ENCODE measurements at regions not wholly inside any gene's neighbourhood (a gene's known extent, or its start where the extent isn't known, plus 50 kb on each side); places are given as distances from the start of the nearest gene placed in this dataset.
A peak's percentile ranks its signal among the peaks of the same experiment; 100 is the strongest.

DNA sequence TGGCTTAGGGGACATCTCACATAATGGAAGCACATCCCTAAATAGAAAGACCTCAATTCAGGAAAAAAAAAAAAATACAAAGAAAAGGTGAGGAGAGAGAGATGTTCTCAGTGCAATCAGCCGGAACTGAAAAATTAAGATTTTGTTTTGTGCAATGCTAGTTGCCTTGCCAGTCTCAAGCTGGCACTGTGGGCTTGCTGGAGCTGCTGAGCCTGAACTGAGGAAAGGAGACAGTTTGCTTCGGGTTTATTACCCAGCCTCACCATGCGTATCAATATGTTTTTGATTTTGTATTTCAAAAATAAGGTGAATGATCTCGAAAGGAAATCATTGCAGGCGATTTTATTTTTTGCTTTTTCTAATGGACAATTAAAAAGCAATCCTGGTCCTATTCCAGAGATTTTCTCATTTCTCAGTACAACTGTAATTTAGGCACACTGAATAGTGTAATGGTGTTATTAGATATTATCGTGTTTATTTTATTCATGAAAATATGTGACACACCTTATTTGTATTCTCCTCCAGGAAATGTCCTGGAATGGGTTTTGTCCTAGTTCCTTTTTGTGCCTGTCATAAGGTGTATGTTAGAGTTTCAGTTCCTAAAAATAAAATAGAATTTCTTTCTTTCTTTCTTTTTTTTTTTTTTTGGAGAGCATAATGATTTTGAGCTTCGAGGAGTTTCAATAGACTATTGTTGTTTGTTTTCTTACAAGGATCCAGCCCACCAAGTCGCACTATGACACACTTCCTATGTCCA is 72.8 kb upstream of the ZEB2 start:
- Mint-ChIP-seq H3K9me3 (no peaks in the 10 kb centered on the region), H3K36me3 (ENCODE audit: insufficient read depth) (no peaks in the 10 kb centered on the region), H3K4me3 (no peak overlapping the region), H3K4me1 (ENCODE audit: low read depth) (peaks cover 8% of the 10 kb centered on the region), H3K27me3 (ENCODE audit: low read depth) (peaks cover under 1% of the 10 kb centered on the region)
- ATAC-seq (no peak), DNase-seq (no peak)

DNA sequence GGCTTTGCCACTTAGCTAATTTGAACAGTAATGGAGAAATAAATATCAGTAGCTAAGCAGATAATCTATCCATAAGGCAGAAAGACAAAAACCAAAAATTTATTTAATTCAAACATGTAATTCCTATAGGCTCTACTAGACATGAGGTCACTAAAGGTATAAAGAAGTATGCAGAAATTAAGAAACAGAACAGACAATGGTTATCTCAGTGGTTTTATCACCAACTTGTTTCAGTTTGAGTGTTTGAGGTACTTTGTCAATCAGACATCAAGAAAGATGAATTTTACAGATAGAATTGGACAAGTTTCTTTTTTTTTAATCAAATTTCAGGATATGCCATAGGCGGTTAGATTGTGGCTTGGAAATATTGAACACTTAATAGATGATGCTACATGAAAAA is 67.4 kb upstream of the ZEB2 start:
- Mint-ChIP-seq H3K36me3 (ENCODE audit: insufficient read depth) (no peaks in the 10 kb centered on the region), H3K9me3 (no peaks in the 10 kb centered on the region), H3K4me1 (ENCODE audit: low read depth) (peaks cover 15% of the 10 kb centered on the region), H3K4me3 (no peak overlapping the region), H3K27me3 (ENCODE audit: low read depth) (peaks cover 2% of the 10 kb centered on the region)
- no peak for DNase-seq
- no peak for ATAC-seq

- no peaks in the 10 kb centered on the region for H3K9me3 Mint-ChIP-seq
- no peaks in the 10 kb centered on the region for H3K36me3 Mint-ChIP-seq (ENCODE audit: insufficient read depth)
- peaks cover 16% of the 10 kb centered on the region for H3K4me1 Mint-ChIP-seq (ENCODE audit: low read depth)
- DNase-seq (no peak), ATAC-seq (no peak)
- no peak overlapping the region for H3K4me3 Mint-ChIP-seq
- peaks cover 2% of the 10 kb centered on the region for H3K27me3 Mint-ChIP-seq (ENCODE audit: low read depth)
Measured at GRCh38 chr2:144586476-144586875, 66.6 kb upstream of the ZEB2 start.

- peak; percentile 80 to 83 for ATAC-seq
- Mint-ChIP-seq H3K36me3 (ENCODE audit: insufficient read depth) (no peaks in the 10 kb centered on the region), H3K4me1 (ENCODE audit: low read depth) (peaks cover 20% of the 10 kb centered on the region), H3K27me3 (ENCODE audit: low read depth) (peaks cover 2% of the 10 kb centered on the region), H3K9me3 (no peaks in the 10 kb centered on the region), H3K4me3 (peak overlapping the region; percentile 22)
- no peak for DNase-seq
Measured at GRCh38 chr2:144583741-144584453, 64.0 kb upstream of the ZEB2 start.

DNA sequence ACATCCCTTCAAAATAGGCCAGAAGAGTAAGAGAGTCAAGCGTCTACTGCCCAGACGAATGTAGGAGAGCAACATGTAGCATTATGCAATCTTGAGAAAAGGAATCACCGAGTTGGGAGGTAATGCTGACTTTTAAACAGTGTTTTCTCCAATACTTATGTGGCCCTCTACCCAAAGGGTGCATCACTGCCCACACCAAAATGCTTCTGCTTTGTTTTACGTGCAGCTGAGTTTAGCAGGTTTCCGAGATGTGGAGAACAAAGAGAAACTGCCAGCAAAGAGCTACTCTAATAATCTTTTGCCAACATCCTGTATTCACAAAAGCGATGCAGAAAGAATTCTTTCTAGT is 63.4 kb upstream of the ZEB2 start:
- no peaks in the 10 kb centered on the region for H3K36me3 Mint-ChIP-seq (ENCODE audit: insufficient read depth)
- H3K9me3 Mint-ChIP-seq, result no peaks in the 10 kb centered on the region
- H3K4me3 Mint-ChIP-seq, result no peak overlapping the region
- peaks cover 20% of the 10 kb centered on the region for H3K4me1 Mint-ChIP-seq (ENCODE audit: low read depth)
- no peak for DNase-seq
- no peak for ATAC-seq
- peaks cover 2% of the 10 kb centered on the region for H3K27me3 Mint-ChIP-seq (ENCODE audit: low read depth)

GRCh38 chr2:144582651-144583380 is 62.9 kb upstream of the ZEB2 start:
- ATAC-seq, result no peak
- H3K27me3 Mint-ChIP-seq (ENCODE audit: low read depth), result peaks cover 2% of the 10 kb centered on the region
- no peaks in the 10 kb centered on the region for H3K36me3 Mint-ChIP-seq (ENCODE audit: insufficient read depth)
- H3K4me3 Mint-ChIP-seq, result peak overlapping the region; percentile 24
- H3K9me3 Mint-ChIP-seq, result no peaks in the 10 kb centered on the region
- DNase-seq, result no peak
- H3K4me1 Mint-ChIP-seq (ENCODE audit: low read depth), result peaks cover 20% of the 10 kb centered on the region

- no peak for DNase-seq
- Mint-ChIP-seq H3K27me3 (ENCODE audit: low read depth) (peaks cover 2% of the 10 kb centered on the region), H3K9me3 (no peaks in the 10 kb centered on the region), H3K4me3 (no peak overlapping the region), H3K36me3 (ENCODE audit: insufficient read depth) (no peaks in the 10 kb centered on the region), H3K4me1 (ENCODE audit: low read depth) (peaks cover 20% of the 10 kb centered on the region)
- no peak for ATAC-seq
Measured at GRCh38 chr2:144580521-144581161, 60.7 kb upstream of the ZEB2 start.

- DNase-seq (no peak), ATAC-seq (no peak)
- Mint-ChIP-seq H3K9me3 (no peaks in the 10 kb centered on the region), H3K4me3 (no peak overlapping the region), H3K4me1 (ENCODE audit: low read depth) (peaks cover 20% of the 10 kb centered on the region), H3K27me3 (ENCODE audit: low read depth) (no peaks in the 10 kb centered on the region), H3K36me3 (ENCODE audit: insufficient read depth) (no peaks in the 10 kb centered on the region)
Measured at GRCh38 chr2:144579556-144579955, 59.6 kb upstream of the ZEB2 start.

DNA sequence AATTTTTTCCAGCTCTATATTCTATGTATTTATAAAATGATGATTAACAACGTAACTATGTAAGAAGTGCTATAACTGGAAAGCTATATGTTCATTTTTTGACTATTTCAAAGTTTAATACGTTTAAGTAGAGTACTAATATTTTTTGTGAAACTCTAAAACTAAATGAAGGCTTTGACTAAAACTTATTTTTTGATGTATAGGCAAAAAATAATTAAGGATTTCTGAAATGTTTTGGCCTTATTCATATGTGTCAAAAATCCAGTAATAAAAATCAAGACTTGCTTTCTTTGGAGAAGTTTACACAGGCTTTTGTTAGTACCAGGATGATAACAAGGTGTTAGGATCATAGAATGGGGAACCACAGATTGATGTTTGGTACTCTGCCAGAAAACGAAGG is 58.2 kb upstream of the ZEB2 start:
- Mint-ChIP-seq H3K4me1 (ENCODE audit: low read depth) (peaks cover 11% of the 10 kb centered on the region), H3K4me3 (no peak overlapping the region), H3K36me3 (ENCODE audit: insufficient read depth) (no peaks in the 10 kb centered on the region), H3K27me3 (ENCODE audit: low read depth) (no peaks in the 10 kb centered on the region), H3K9me3 (no peaks in the 10 kb centered on the region)
- ATAC-seq (no peak), DNase-seq (no peak)

- ATAC-seq (peak; percentile 66 to 74), DNase-seq (no peak)
- Mint-ChIP-seq H3K4me3 (no peak overlapping the region), H3K4me1 (ENCODE audit: low read depth) (peaks cover 9% of the 10 kb centered on the region), H3K27me3 (ENCODE audit: low read depth) (no peaks in the 10 kb centered on the region), H3K9me3 (no peaks in the 10 kb centered on the region), H3K36me3 (ENCODE audit: insufficient read depth) (no peaks in the 10 kb centered on the region)
Measured at GRCh38 chr2:144572977-144573376, 53.1 kb upstream of the ZEB2 start.

DNA sequence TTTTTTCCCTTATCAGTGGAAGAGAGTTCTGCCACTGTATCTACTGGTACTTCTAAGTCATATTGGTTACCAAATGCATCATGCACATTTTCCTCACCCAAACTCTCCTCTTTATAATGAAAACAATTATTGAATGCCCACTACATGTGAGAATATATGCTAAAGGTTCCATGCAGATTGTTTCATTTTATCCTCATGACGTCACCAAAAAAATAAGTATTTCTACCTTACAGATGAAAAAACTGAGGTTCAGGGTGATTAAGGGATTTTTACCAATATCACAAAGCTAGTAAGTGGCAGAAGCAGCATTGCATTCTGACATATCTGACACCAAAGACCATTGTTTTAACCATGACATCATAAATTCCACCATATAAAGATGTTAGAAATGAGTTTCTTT is 51.9 kb upstream of the ZEB2 start:
- no peak overlapping the region for H3K4me3 Mint-ChIP-seq
- DNase-seq (no peak), ATAC-seq (no peak)
- H3K36me3 Mint-ChIP-seq (ENCODE audit: insufficient read depth), result no peaks in the 10 kb centered on the region
- H3K4me1 Mint-ChIP-seq (ENCODE audit: low read depth), result peaks cover 9% of the 10 kb centered on the region
- no peaks in the 10 kb centered on the region for H3K9me3 Mint-ChIP-seq
- no peaks in the 10 kb centered on the region for H3K27me3 Mint-ChIP-seq (ENCODE audit: low read depth)

DNA sequence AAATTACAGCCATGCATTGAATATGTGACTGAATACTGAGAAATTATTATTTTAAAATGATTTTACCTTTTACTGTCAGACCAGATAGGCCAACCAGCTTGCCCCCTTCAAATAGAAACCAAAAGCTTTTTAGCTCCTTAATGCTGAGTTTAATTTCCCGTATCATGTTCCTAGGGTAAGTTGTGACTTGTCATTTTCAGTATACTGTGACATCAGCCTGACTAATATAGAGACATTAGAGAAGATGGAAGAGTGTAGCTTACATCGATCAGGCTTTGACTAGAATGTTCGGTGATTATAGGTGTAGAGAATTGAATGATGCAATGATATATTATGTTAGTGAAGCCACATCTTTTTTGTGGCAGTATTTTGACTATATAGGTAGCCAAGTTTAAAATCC is 50.6 kb upstream of the ZEB2 start:
- DNase-seq (no peak), ATAC-seq (peak; percentile 65 to 73)
- H3K27me3 Mint-ChIP-seq (ENCODE audit: low read depth), result peaks cover 2% of the 10 kb centered on the region
- H3K4me3 Mint-ChIP-seq, result no peak overlapping the region
- H3K4me1 Mint-ChIP-seq (ENCODE audit: low read depth), result peaks cover 9% of the 10 kb centered on the region
- no peaks in the 10 kb centered on the region for H3K9me3 Mint-ChIP-seq
- no peaks in the 10 kb centered on the region for H3K36me3 Mint-ChIP-seq (ENCODE audit: insufficient read depth)
